GM18511 (cell line): ENCODE measurements at regions not wholly inside any gene's neighbourhood (a gene's known extent, or its start where the extent isn't known, plus 50 kb on each side); places are given as distances from the start of the nearest gene placed in this dataset.
"Not testable (repeated sequence)": the region's sequence is repeated elsewhere in the genome, so short reads cannot be mapped to it uniquely, and the experiment has no call there.

Source experiments
- ATAC-seq: cut with Tn5 transposase; IDR thresholded peaks from one replicate; pipeline ENCODE4 v1.9.1; 2021; ENCODE audit warnings: mild to moderate bottlenecking, moderate library complexity; ENCODE audit not compliant: unreplicated experiment

DNA sequence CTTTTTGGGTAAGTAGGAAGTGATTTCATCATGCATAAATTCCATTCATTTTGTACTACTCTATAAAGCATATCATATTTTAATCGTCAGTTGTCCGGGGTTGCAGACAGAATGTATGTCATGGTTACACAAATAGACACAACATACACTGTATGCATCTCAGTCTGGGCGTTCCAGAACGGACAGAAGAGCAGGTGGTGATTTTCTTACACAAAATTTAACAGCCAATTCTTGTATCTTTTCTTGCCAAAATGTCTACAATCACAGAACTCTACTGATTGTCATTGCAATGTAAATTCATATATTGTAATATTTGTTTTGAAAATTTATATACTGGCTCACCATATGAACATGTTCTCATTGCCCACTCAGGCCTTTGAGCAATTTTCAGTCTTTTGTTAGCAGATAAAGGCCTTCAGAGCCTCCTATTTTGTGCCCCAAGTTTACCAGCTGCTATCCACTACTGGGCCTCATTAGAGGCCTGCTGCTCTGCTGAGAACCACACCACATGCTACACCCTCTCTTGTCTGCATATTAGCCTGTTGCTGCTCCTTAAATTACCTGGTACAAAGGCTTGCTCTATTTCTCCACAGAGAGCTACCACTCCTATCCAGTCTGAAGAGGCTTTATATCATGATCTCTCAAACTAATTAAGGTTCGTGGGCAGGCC is 61.5 kb downstream of the PRDM13 start:
- no peak for ATAC-seq

- no peak for ATAC-seq
Observed at GRCh38 chr6:99689916-99690685, 83.5 kb downstream of the PRDM13 start.

DNA sequence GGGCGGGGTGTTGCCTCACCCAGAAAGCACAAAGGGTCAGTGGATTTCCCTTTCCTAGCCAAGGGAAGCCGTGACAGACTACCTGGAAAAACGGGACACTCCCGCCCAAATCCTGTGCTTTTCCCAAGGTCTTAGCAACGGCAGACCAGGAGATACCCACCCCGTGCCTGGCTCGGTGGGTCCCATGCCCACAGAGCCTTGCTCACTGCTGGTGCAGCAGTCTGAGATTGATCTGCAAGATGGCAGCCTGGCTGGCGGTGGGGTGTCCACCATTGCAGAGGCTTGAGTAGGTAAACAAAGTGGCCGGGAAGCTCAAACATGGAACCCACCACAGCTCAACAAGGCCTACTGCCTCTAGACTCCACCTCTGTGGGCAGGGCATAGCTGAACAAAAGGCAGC is 95.7 kb downstream of the PRDM13 start:
- ATAC-seq = not testable (repeated sequence)

GRCh38 chr6:99709062-99709461 is 102.4 kb downstream of the PRDM13 start:
- no peak for ATAC-seq

- no peak for ATAC-seq
Observed at GRCh38 chr6:99711302-99711701, 104.7 kb downstream of the PRDM13 start.

DNA sequence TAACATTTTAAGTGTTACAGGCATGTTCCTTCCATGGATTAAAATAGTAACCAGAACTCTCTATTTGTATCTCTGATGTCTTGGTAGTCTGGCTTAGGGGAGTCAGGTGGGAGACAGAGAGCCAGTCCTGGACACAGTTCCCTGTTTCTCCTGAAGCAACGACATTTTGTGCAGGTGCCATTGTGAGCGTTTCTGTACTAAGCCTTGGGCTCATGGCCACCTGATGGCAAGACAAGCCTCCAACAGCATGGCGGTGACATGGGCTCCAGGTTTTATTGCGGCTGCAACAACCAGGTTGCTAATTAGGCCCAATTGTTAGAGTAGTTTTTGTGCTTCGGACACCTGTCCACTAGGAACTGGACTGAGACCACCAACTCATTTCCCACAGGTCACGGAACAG is 105.3 kb downstream of the PRDM13 start:
- ATAC-seq = no peak

DNA sequence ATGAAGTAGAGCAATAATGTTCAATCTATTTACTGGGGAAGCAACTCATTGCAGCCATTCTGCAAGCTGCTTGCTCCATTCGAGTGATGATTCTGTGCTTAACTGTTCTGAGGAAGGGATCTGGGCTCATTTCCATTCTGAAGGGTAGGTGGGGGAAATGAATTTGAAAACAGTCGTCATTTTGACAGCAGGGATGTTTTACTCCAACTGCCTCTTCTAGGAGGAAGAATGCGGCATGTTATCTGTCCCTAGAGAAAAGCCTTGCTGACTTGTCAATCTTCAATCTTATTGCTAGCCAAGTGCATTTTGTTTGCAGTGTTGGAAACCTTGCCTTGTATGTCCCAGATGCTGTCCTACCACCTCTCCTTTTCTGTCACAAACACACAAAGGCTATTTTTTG is 105.9 kb downstream of the PRDM13 start:
- no peak for ATAC-seq

DNA sequence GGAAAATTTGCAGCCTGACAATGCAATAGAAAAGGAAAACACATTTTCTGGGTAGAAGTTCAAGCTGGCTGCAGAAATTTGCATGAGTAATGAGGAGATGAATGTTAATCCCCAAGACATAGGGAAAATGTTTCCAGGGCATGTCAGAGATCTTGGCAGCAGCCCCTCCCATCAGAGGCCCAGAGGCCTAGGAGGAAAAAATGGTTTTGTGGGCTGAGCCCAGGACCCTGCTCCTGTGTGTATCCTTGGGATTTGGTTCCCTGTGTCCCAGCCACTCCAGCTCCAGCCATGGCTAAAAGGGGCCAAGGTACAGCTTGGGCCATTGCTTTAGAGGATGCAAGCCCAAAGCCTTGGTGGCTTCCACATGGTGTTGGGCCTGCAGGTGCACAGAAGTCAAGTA is 115.4 kb downstream of the PRDM13 start:
- ATAC-seq = not testable (repeated sequence)

GRCh38 chr6:99730237-99730636 is 123.6 kb downstream of the PRDM13 start:
- not testable (repeated sequence) for ATAC-seq

DNA sequence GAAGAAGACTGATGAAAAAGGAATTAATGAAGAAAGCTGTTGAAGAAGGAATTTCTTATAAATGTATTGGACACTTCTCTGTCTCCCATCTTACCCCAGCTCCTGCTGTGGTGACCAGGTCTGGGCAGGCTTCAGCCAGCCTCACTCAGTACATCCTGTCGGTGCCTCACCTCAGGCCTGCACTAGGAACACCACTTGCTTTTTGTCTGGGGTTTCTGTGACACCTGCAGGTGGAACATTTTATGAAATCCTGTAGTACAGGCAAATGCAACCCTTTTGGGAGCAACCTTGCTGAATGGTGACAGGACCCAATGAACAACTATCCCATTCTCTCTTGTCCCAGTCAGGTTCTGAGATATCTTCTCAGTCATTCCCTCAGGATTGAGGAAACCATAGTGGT is 129.7 kb downstream of the PRDM13 start:
- ATAC-seq = no peak

DNA sequence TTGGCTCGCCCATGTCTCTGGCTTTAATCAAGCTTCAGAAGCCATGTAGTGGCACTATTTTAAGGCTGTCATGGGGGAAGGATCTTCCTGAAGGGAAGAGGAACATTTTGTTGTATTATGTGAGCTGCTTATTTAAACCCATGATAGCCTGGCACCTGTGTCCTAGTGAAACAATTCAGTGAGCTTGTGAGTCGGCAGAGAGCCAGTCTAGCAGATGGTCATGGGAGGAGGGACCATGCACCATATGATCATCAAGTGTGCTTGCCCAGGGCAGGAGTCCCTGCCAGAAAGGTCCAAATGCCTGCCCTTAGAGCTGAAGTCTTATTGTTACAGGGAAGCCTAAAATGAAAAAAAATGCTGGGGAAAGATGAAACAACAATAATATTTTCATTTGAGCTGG is 132.9 kb downstream of the PRDM13 start:
- no peak for ATAC-seq

- ATAC-seq = no peak
Observed at GRCh38 chr6:99741092-99741491, 134.5 kb downstream of the PRDM13 start.

- no peak for ATAC-seq
Observed at GRCh38 chr6:99743647-99744046, 137.0 kb downstream of the PRDM13 start.

- ATAC-seq = no peak
Observed at GRCh38 chr6:99745651-99746050, 139.0 kb downstream of the PRDM13 start.

GRCh38 chr6:99746261-99746895 is 139.7 kb downstream of the PRDM13 start:
- peak; percentile 96 for ATAC-seq

DNA sequence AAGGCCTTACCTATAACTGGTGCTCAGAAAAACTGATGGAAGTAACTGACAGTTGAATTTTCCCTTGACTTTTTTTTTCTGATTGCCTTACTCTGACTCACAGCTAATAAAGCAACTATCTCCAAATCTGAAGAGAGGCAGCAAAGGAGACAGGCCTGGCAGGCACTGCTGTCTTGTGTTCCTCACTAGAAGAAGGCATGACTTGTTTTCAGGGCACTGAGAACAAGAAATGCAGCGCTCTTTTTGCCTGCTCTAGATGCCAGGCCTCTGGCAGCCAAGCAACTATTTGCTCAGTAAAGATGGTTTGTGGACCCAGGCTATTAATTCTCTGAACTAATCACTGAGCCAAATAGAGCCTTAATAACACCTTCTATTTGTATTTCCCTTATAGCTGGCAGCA is 155.1 kb downstream of the PRDM13 start:
- no peak for ATAC-seq

DNA sequence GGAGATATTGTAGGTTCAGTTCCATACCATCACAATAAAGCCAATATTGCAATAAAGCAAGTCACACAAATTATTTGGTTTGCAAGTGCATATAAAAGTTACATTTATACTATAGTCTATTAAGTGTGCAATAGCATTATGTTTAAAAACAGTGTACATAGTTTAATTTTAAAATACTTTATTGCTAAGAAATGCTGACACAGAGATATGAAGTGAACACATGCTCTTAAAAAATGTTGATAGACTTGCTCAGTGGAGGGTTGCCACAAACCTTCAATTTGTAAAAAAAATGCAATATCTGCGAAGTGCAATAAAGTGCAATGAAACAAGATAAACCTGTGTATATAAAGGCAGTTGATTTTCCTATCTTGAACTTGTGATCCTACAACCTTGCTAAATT is 161.5 kb downstream of the PRDM13 start:
- no peak for ATAC-seq

GRCh38 chr6:99779631-99780555 is 173.3 kb downstream of the PRDM13 start:
- ATAC-seq = no peak

- no peak for ATAC-seq
Observed at GRCh38 chr6:99780556-99780885, 173.9 kb downstream of the PRDM13 start.

GRCh38 chr6:99789767-99790166 is 183.1 kb downstream of the PRDM13 start:
- peak; percentile 58 for ATAC-seq

- ATAC-seq = no peak
Observed at GRCh38 chr6:99790679-99791078, 184.0 kb downstream of the PRDM13 start.
